ENCODE measurements at regions not wholly inside any gene's neighbourhood (a gene's known extent, or its start where the extent isn't known, plus 50 kb on each side); places are given as distances from the start of the nearest gene placed in this dataset.

GRCh38 chr4:38211885-38212284, 251.7 kb downstream of the PTTG2 start:
- TF ChIP-seq CTCF (IDR thresholded peaks at IDR 0.05) (no peak), POLR2A (IDR thresholded peaks at IDR 0.05) (no peak)
